ENCODE measurements at regions not wholly inside any gene's neighbourhood (a gene's known extent, or its start where the extent isn't known, plus 50 kb on each side); places are given as distances from the start of the nearest gene placed in this dataset.

GRCh38 chr13:62046512-62046911 is 630.9 kb upstream of the PCDH20 start:
- TF ChIP-seq CTCF (IDR thresholded peaks at IDR 0.05; ENCODE audit: low read depth, low read length, poor library complexity, severe bottlenecking), result no peak
- TF ChIP-seq EZH2phosphoT487 (IDR thresholded peaks at IDR 0.05; ENCODE audit: borderline replicate concordance, low read length), result no peak
